ENCODE measurements at regions not wholly inside any gene's neighbourhood (a gene's known extent, or its start where the extent isn't known, plus 50 kb on each side); places are given as distances from the start of the nearest gene placed in this dataset.

DNA sequence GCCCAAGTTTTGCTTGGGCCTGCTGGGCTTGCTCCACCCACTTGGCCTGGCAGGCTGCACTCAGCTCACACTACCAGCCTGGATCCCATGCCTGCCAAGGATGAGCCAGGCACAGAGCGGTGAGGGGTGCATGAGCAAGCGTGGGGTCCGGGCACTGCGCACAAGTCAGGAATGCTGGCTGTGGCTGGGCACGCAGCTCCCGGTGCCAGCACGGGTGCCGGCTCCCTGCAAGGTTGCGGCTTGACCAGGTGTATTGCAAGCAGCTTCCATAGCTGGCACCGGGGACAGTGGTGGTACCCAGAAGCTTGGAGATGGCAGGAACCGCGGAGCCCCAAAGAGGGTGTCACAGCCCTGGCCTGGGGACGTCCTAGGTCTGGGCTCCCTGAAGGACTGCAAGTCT lies 224.4 kb upstream of the NRIP1 start (continued):
- TF ChIP-seq HDAC6 (IDR thresholded peaks at IDR 0.05; ENCODE audit: unreplicated experiment), result no peak
- TF ChIP-seq GATAD2B (conservative IDR thresholded peaks at IDR 0.05; ENCODE audit: low read depth), result no peak
- TF ChIP-seq, protein P1, sequence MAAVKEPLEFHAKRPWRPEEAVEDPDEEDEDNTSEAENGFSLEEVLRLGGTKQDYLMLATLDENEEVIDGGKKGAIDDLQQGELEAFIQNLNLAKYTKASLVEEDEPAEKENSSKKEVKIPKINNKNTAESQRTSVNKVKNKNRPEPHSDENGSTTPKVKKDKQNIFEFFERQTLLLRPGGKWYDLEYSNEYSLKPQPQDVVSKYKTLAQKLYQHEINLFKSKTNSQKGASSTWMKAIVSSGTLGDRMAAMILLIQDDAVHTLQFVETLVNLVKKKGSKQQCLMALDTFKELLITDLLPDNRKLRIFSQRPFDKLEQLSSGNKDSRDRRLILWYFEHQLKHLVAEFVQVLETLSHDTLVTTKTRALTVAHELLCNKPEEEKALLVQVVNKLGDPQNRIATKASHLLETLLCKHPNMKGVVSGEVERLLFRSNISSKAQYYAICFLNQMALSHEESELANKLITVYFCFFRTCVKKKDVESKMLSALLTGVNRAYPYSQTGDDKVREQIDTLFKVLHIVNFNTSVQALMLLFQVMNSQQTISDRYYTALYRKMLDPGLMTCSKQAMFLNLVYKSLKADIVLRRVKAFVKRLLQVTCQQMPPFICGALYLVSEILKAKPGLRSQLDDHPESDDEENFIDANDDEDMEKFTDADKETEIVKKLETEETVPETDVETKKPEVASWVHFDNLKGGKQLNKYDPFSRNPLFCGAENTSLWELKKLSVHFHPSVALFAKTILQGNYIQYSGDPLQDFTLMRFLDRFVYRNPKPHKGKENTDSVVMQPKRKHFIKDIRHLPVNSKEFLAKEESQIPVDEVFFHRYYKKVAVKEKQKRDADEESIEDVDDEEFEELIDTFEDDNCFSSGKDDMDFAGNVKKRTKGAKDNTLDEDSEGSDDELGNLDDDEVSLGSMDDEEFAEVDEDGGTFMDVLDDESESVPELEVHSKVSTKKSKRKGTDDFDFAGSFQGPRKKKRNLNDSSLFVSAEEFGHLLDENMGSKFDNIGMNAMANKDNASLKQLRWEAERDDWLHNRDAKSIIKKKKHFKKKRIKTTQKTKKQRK (IDR thresholded peaks at IDR 0.05; ENCODE audit: low read depth, low read length), result no peak
- no peak for TF ChIP-seq CHD1 (IDR thresholded peaks at IDR 0.05; ENCODE audit: low read depth, low read length)
- no peak for TF ChIP-seq SMAD1 (IDR thresholded peaks at IDR 0.05; ENCODE audit: low read depth, partially characterized antibody)
- no peak for TF ChIP-seq ZNF384 (IDR thresholded peaks at IDR 0.05; ENCODE audit: borderline replicate concordance, low read depth, low read length)
- TF ChIP-seq MTA2 (IDR thresholded peaks at IDR 0.05; ENCODE audit: low read depth), result no peak

DNA sequence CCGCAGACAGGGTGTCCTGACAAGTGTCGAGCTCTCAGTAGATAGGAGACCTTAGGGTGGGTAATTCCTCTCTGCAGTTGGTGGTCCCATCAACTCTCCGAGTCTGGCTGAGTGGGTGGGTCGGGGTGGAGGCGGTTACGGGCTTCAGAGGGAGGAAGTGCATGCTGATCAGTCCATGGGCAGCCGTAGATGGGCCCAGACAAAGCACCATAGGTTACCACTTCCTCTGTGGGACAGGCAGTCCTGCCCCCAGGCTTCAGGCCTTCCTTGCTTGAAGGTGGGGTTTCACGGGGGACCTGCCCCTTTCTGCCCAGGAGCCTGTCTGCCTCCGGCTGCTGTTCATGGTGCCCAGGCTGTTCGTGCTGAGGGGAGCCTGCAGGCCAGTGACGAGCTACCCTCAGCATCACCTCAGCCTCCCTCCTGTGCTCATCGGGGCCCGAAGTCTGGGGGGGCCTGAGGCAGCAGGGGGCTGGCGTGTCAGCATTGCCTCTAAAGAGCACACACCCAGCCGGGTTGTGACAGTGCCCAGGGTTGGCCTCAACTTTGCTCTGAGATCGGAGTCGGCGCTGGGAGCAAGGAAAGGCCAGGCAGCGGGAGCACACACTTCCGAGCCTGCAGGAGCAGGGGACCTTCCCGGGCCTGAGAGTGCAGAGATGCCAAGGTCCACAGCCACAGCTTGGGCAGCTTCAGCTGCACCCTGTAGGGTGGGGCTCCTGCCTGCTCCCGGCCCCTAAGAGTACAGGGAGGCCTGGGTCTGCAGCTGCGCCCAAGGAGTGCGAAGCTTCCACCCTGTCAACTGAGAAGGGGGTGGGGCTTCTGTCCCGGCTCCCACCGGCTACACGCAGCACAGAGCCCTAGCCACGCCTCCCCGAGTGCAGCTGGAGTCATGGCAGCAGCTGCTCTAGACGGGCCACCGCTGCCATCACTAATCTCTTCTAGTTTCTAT lies 225.4 kb upstream of the NRIP1 start:
- 23% methylated on average over 31 of the region's 31 CpGs for WGBS (ENCODE audit: insufficient coverage, insufficient replicate concordance, low lambda C conversion rate, missing lambda C conversion rate)
- RAD21 ChIA-PET (ENCODE audit: unreplicated experiment), result no interaction called here
- in situ Hi-C loops (cut with MboI) (no loop called here), intact Hi-C loops (cut with micrococcal nuclease; ENCODE audit: unreplicated experiment) (no loop called here)
- FAIRE-seq (no peak), ATAC-seq (no peak), DNase-seq (ENCODE audit: low read depth, low spot score) (no peak)
- Histone ChIP-seq H3K4me2 (ENCODE audit: control insufficient read depth, insufficient read depth) (no peak overlapping the region), H3K9ac (ENCODE audit: control insufficient read depth, insufficient read depth, low read length) (no peak overlapping the region), H3K27me3 (replicated peaks in 1 of 2; ENCODE audit: control insufficient read depth in 2 of 2, insufficient read depth in 2 of 2, low read length in 1 of 2) (no peaks in the 10 kb centered on the region), H3K36me3 (ENCODE audit: control insufficient read depth in 2 of 2, insufficient read depth in 2 of 2, low read length in 1 of 2) (no peaks in the 10 kb centered on the region), H3K4me3 (no peak overlapping the region), H3K27ac (ENCODE audit: control insufficient read depth, insufficient read depth) (no peak overlapping the region), H3K4me1 (ENCODE audit: control insufficient read depth, insufficient read depth, low read length) (no peaks in the 10 kb centered on the region), H2AFZ (ENCODE audit: control insufficient read depth, low read depth, low read length) (no peak overlapping the region), H4K20me1 (ENCODE audit: control insufficient read depth, insufficient read depth) (no peaks in the 10 kb centered on the region), H3K79me2 (ENCODE audit: control insufficient read depth, insufficient read depth, low read length) (no peaks in the 10 kb centered on the region), H3K9me3 (replicated peaks; ENCODE audit: control insufficient read depth, insufficient read depth, low read length) (no peaks in the 10 kb centered on the region)
- POLR2A ChIA-PET, result no interaction called here
- TF ChIP-seq TCF3 (IDR thresholded peaks at IDR 0.05; ENCODE audit: borderline replicate concordance, insufficient read depth, low read depth, low read length) (no peak), CEBPB (IDR thresholded peaks at IDR 0.05; ENCODE audit: borderline replicate concordance in 1 of 2, low read depth in 2 of 2, low read length in 2 of 2) (no peak)
- SMC1A ChIA-PET (ENCODE audit: uncharacterized antibody, unreplicated experiment), result no interaction called here
- BruUV-seq (replicated peaks), result no TSS peak
- CTCF ChIA-PET, result no interaction called here
